CD4-positive, alpha-beta memory T cell (primary cell): ENCODE measurements at regions not wholly inside any gene's neighbourhood (a gene's known extent, or its start where the extent isn't known, plus 50 kb on each side); places are given as distances from the start of the nearest gene placed in this dataset.

Source experiments
- CTCF ChIA-PET: fragments of 350-600 bp; sonication (Branson Sonifier 250); formaldehyde crosslinking; loops from one replicate; lab custom pipeline; 2021; ENCODE audit warnings: inconsistent platforms; ENCODE audit not compliant: partially characterized antibody; lab: Charles Lee
- POLR2A ChIA-PET: fragments of 350-600 bp; sonication (Branson Sonifier 250); formaldehyde crosslinking; loops from one replicate; lab custom pipeline; 2021; ENCODE audit not compliant: partially characterized antibody; lab: Charles Lee
- DNase-seq, 5 donors: peaks; one replicate each; pipeline versions ENCODE4 v3.0.0 to v3.0.0-alpha.2; 2020 to 2022; ENCODE audit warnings: mixed read lengths in 1 of 5
- H3K27ac ChIP-seq: one replicate; pipeline ENCODE4 v1.7.0; 2013; ENCODE audit warnings: low read depth, low read length
- H3K27me3 ChIP-seq: 2 replicates; pipeline ENCODE4 v1.7.0; 2013; ENCODE audit warnings: mild to moderate bottlenecking, low read length, moderate library complexity; ENCODE audit not compliant: insufficient read depth
- H3K36me3 ChIP-seq: 2 replicates; pipeline ENCODE4 v1.7.0; 2013; ENCODE audit warnings: mild to moderate bottlenecking, low read length, moderate library complexity; ENCODE audit not compliant: insufficient read depth
- H3K4me1 ChIP-seq: 2 replicates; pipeline ENCODE4 v1.7.0; 2013; ENCODE audit warnings: mild to moderate bottlenecking, low read length, moderate library complexity; ENCODE audit not compliant: insufficient read depth
- H3K4me3 ChIP-seq, 2 donors: one replicate each; pipeline ENCODE4 v1.7.0; 2013; ENCODE audit warnings: low read length in 2 of 2, mild to moderate bottlenecking in 1 of 2
- H3K9me3 ChIP-seq, 2 donors: one replicate each; pipeline ENCODE4 v1.7.0; 2013; ENCODE audit warnings: low read length in 2 of 2, control low read depth in 1 of 2; ENCODE audit not compliant: control insufficient read depth in 1 of 2
- H3K27ac Mint-ChIP-seq, 7 donors: one replicate each; pipeline ENCODE4 v1.8.0; 2020 to 2021; ENCODE audit warnings: mixed read lengths in 7 of 7, mild to moderate bottlenecking in 6 of 7, inconsistent platforms in 3 of 7, moderate library complexity in 3 of 7
- H3K27me3 Mint-ChIP-seq, 2 donors: one replicate each; pipeline ENCODE4 v1.8.0; 2020 to 2021; ENCODE audit warnings: mixed read lengths in 2 of 2
- H3K36me3 Mint-ChIP-seq, 2 donors: one replicate each; pipeline ENCODE4 v1.8.0; 2020 to 2021; ENCODE audit warnings: mixed read lengths in 2 of 2, inconsistent platforms in 1 of 2, mild to moderate bottlenecking in 1 of 2
- H3K4me1 Mint-ChIP-seq, 4 donors: one replicate each; pipeline ENCODE4 v1.8.0; 2020 to 2021; ENCODE audit warnings: mixed read lengths in 4 of 4, mild to moderate bottlenecking in 1 of 4
- H3K4me3 Mint-ChIP-seq, 8 donors: one replicate each; pipeline ENCODE4 v1.8.0; 2020 to 2021; ENCODE audit warnings: mixed read lengths in 8 of 8, mild to moderate bottlenecking in 7 of 8, moderate library complexity in 6 of 8, inconsistent platforms in 3 of 8
- H3K9me3 Mint-ChIP-seq, 8 donors: one replicate each; pipeline ENCODE4 v1.8.0; 2020 to 2021; ENCODE audit warnings: mixed read lengths in 8 of 8, mild to moderate bottlenecking in 5 of 8, inconsistent platforms in 3 of 8, moderate library complexity in 1 of 8
- intact Hi-C: fragments of 100-400 bp; cut with micrococcal nuclease; formaldehyde crosslinking; loops from one replicate; pipeline ENCODE4 v1.15.1; 2023

DNA sequence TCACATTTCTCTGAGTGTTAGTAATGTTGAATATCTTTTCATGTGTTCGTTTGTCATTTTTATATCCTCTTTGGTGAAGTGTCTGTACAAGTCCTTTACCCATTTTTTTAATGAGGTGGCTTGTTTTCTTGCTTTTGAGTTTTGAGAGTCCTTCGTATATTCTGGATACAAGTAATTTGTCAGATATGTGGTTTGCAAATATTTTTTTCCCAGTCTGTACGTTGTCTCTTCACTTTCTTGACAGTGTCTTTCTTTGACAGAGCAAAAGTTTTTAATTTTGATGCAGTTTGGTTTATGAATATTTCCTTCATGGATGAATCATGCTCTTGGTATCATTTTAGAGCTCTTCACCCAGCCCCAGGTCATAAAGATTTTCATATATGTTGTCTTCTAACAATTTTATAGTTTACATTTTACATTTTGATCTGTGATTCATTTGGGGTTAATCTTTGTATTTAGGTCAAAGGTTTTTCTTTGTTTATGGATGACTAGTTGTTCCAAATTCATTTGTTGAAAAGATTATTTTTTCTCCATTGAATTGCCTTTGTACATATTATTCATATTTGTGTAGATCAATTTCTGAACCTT, 152.5 kb downstream of the MRPL14 start:
- H3K27ac ChIP-seq = no peak overlapping the region
- Mint-ChIP-seq H3K27ac (no peak overlapping the region), H3K36me3 (no peaks in the 10 kb centered on the region), H3K9me3 (peaks cover 0 to 2% (median 0%) of the 10 kb centered on the region in 8 donors), H3K4me3 (no peak overlapping the region), H3K4me1 (no peaks in the 10 kb centered on the region), H3K27me3 (peaks cover 3 to 25% of the 10 kb centered on the region in 2 donors)
- no peaks in the 10 kb centered on the region for H3K36me3 ChIP-seq
- no peaks in the 10 kb centered on the region for H3K4me1 ChIP-seq
- intact Hi-C loops = no loop called here
- ChIA-PET POLR2A (no interaction called here), CTCF (no interaction called here)
- H3K4me3 ChIP-seq = no peak overlapping the region
- H3K27me3 ChIP-seq = no peaks in the 10 kb centered on the region
- no peak for DNase-seq
- H3K9me3 ChIP-seq = no peaks in the 10 kb centered on the region

DNA sequence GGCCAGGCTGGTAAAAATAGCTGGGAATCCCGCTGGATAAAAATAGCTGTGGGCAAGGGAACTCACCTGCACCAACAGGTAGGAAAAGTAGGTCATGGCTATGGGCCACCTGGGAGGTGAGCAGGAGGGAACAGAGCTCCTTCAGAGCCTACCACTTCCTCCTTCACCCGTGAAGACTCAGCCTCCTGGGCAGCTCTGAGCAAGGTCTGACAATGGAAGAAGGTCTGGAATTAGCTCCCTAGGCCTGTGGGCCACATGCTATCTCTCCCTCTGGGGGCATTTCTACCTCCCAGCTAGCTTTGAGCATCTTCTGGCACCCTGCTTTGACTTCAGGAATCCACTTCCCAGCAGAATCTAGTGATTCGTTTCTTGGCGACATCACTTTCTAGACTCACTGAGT, 153.9 kb downstream of the MRPL14 start:
- H3K4me1 Mint-ChIP-seq = no peaks in the 10 kb centered on the region
- intact Hi-C loops = no loop called here
- Histone ChIP-seq H3K27me3 (no peaks in the 10 kb centered on the region), H3K27ac (no peak overlapping the region), H3K4me1 (no peaks in the 10 kb centered on the region), H3K36me3 (no peaks in the 10 kb centered on the region), H3K9me3 (no peaks in the 10 kb centered on the region), H3K4me3 (no peak overlapping the region)
- DNase-seq = no peak
- H3K36me3 Mint-ChIP-seq = no peaks in the 10 kb centered on the region
- no peak overlapping the region for H3K27ac Mint-ChIP-seq
- peaks cover 0 to 2% (median 0%) of the 10 kb centered on the region in 8 donors for H3K9me3 Mint-ChIP-seq
- POLR2A ChIA-PET = no interaction called here
- peaks cover 1 to 26% of the 10 kb centered on the region in 2 donors for H3K27me3 Mint-ChIP-seq
- no peak overlapping the region for H3K4me3 Mint-ChIP-seq
- CTCF ChIA-PET = no interaction called here

DNA sequence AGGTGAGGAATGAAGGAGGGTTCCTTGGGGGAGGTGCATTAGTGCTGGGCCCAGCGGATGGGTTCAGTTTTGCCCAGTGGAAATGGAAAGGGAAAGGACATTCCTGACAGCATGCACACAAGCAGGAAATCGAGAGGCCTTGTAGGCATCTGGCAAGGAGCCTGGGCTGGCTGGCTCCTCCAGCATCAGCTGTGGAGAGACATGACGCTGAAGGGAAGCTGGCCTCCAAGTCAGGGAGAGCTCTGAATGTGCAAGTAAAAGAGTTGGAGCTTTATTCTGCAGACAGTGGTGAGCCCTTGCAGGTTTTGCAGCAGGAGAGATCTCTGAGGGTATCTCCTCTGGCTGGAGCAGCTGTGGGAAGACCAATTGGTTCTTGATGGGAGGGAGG, 154.3 kb downstream of the MRPL14 start:
- no peak for DNase-seq
- Histone ChIP-seq H3K27ac (no peak overlapping the region), H3K27me3 (no peaks in the 10 kb centered on the region), H3K4me3 (no peak overlapping the region), H3K36me3 (no peaks in the 10 kb centered on the region), H3K4me1 (no peaks in the 10 kb centered on the region), H3K9me3 (no peaks in the 10 kb centered on the region)
- Mint-ChIP-seq H3K36me3 (no peaks in the 10 kb centered on the region), H3K9me3 (peaks cover 0 to 2% (median 0%) of the 10 kb centered on the region in 8 donors), H3K4me3 (no peak overlapping the region), H3K27ac (no peak overlapping the region), H3K27me3 (peaks cover 1 to 24% of the 10 kb centered on the region in 2 donors), H3K4me1 (no peaks in the 10 kb centered on the region)
- CTCF ChIA-PET = no interaction called here
- POLR2A ChIA-PET = no interaction called here
- intact Hi-C loops = no loop called here

DNA sequence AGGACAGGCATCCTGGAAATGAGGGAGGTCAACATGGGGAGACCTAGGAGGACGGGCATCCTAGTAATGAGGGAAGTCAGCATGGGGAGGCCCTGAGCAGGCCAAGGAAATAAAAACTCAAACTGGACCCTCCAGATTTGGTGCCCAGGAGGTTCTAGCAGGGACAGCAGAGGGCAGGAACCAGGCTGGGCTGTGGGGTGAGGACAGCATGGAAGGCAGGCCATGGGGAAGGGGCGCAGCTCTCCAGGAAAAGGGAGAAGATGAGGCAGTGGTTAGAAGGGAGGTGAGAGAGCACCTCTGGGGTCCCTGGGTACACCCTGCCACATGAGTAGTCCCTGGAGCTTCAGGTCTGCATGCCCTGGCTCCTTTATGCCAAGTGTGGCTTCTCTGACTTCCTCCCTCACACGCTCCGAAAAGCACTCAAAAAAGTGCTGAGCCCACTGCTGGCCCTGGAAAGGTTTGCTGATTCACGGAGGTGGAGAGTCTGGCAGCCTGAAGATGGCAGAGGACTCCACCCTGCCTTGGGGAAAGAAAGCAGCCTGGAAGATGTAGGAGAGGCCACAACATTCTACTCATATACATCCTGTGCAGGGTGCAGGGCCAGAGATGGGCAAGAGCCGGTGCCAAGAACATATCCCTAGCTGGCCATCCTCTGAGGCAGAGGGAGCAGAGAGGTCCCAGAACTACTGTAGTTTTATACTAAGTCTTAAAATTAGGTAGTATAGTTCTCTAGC, 154.9 kb downstream of the MRPL14 start:
- ChIA-PET CTCF (no interaction called here), POLR2A (no interaction called here)
- no peaks in the 10 kb centered on the region for H3K27me3 ChIP-seq
- H3K9me3 ChIP-seq = no peaks in the 10 kb centered on the region
- H3K36me3 ChIP-seq = no peaks in the 10 kb centered on the region
- no peak for DNase-seq
- Mint-ChIP-seq H3K4me1 (no peaks in the 10 kb centered on the region), H3K36me3 (no peaks in the 10 kb centered on the region), H3K27ac (no peak overlapping the region), H3K9me3 (peaks cover 0 to 2% (median 0%) of the 10 kb centered on the region in 8 donors), H3K4me3 (no peak overlapping the region), H3K27me3 (peaks cover 1 to 19% of the 10 kb centered on the region in 2 donors)
- H3K4me3 ChIP-seq = no peak overlapping the region
- no peaks in the 10 kb centered on the region for H3K4me1 ChIP-seq
- intact Hi-C loops = no loop called here
- no peak overlapping the region for H3K27ac ChIP-seq

DNA sequence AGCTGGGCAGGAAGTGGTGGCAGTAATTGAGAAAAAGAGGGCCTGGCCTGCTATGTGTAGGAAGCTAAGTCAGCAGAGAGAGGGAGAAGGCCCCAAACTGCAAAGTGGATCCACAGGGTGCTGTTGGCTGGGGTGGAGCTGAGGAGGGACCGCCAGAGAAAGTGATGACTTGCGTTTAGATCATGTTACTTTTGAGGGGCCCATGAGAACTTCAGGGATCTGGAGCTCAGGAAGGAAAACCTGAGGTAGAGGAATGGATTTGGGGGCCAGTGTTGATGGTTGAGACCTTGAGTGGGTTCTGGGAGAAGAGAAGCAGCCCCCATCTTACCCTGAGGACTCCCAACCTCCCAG, 155.5 kb downstream of the MRPL14 start:
- H3K4me3 Mint-ChIP-seq = no peak overlapping the region
- H3K36me3 Mint-ChIP-seq = no peaks in the 10 kb centered on the region
- no peak overlapping the region for H3K27ac Mint-ChIP-seq
- peaks cover 0 to 2% (median 0%) of the 10 kb centered on the region in 8 donors for H3K9me3 Mint-ChIP-seq
- H3K4me1 Mint-ChIP-seq = no peaks in the 10 kb centered on the region
- POLR2A ChIA-PET = no interaction called here
- H3K27me3 Mint-ChIP-seq = peaks cover 1 to 15% of the 10 kb centered on the region in 2 donors
- no peak for DNase-seq
- H3K36me3 ChIP-seq = no peaks in the 10 kb centered on the region
- CTCF ChIA-PET = no interaction called here
- no peak overlapping the region for H3K4me3 ChIP-seq
- H3K4me1 ChIP-seq = no peaks in the 10 kb centered on the region
- no peak overlapping the region for H3K27ac ChIP-seq
- intact Hi-C loops = no loop called here
- H3K9me3 ChIP-seq = no peaks in the 10 kb centered on the region
- H3K27me3 ChIP-seq = no peaks in the 10 kb centered on the region

DNA sequence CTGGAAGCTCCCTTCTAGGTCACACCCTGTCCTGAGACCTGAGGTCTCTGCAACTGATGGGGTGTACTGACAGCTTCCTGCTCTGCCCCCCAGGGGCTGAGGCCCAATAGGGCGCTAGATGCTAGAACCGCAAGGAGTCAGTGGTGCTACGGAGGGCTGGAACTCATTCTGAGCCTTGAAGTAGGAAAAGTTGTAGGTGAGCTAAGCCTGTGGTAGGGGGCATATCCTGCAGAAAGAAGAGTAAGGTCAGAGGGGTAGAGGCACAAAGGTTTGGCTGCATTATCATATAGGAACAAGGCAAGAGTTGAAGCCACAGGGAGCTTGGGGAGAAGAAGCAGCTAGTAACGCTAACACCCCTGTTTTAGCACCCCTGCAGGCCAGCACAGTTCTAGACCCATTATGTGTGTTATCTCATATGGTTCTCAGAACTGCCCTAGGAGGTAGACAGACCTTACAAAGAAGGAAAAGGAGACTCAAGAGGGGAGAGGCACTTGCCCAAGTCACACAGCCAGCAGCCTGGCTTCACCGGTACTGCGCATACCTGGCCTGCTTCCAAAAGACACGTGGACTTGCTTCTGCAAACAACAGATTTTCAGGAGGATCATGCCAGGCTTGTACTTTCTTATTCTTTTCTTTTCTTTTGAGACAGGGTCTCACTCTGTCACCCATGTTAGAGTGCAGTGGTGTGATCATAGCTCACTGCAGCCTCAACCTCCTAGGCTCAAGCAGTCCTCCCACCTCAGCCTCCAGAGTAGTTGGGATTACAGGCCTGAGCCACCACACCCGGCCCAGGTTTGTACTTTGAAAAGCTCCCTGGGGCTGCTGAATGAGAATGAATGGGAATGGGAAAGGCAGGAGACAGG, 156.1 kb downstream of the MRPL14 start:
- Histone ChIP-seq H3K27ac (no peak overlapping the region), H3K27me3 (no peaks in the 10 kb centered on the region), H3K4me3 (no peak overlapping the region), H3K9me3 (no peaks in the 10 kb centered on the region), H3K36me3 (no peaks in the 10 kb centered on the region), H3K4me1 (no peaks in the 10 kb centered on the region)
- H3K9me3 Mint-ChIP-seq = peaks cover 0 to 2% (median 0%) of the 10 kb centered on the region in 8 donors
- ChIA-PET POLR2A (no interaction called here), CTCF (no interaction called here)
- H3K4me1 Mint-ChIP-seq = no peaks in the 10 kb centered on the region
- no peak overlapping the region for H3K27ac Mint-ChIP-seq
- H3K4me3 Mint-ChIP-seq = no peak overlapping the region
- DNase-seq = no peak
- peaks cover 5 to 16% of the 10 kb centered on the region in 2 donors for H3K27me3 Mint-ChIP-seq
- H3K36me3 Mint-ChIP-seq = no peaks in the 10 kb centered on the region
- intact Hi-C loops = no loop called here

DNA sequence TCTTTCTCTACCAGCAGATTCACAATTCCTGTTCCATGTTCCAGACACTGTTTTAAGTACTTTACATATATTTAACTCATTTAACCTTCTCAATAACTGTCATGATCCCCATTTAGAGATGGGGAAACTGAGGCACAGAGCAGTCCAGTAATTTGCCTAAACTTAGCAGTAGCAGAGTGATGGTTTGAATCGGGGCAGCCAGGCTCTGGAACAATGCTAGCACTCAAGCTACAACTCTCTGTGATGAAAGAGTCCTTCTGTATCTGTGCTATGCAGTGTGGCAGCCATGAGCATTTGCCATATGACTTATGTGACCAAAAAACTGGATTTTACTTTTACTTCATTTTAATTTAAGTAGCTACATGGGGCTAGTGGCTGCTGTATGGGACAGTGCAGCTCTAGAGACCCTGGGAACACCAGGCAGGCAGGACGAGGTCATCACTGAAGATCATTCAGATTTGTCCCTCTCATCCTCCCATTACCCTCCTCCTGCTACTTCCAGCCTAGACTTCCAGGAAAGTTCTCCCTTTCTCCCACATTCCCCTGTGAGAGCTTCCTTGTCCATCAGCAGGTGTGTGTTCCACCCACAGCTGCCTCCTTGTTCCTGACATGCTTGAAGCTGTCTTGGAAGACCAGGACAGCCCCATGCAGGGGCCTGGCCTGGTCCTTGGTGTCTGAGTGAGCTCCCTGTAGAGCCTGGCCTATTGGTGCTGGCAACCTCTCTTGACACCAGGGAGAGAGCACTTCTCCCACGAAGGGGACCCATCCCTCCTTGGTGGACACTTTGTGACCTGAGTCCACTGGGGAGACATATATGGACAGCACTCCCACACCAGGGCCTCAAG, 157.0 kb downstream of the MRPL14 start:
- no peak overlapping the region for H3K4me3 ChIP-seq
- H3K27me3 ChIP-seq = no peaks in the 10 kb centered on the region
- Mint-ChIP-seq H3K9me3 (no peaks in the 10 kb centered on the region), H3K4me3 (no peak overlapping the region), H3K4me1 (no peaks in the 10 kb centered on the region), H3K36me3 (no peaks in the 10 kb centered on the region), H3K27ac (no peak overlapping the region), H3K27me3 (peaks cover 6 to 12% of the 10 kb centered on the region in 2 donors)
- H3K36me3 ChIP-seq = no peaks in the 10 kb centered on the region
- H3K4me1 ChIP-seq = no peaks in the 10 kb centered on the region
- H3K27ac ChIP-seq = no peak overlapping the region
- intact Hi-C loops = no loop called here
- CTCF ChIA-PET = no interaction called here
- POLR2A ChIA-PET = no interaction called here
- no peaks in the 10 kb centered on the region for H3K9me3 ChIP-seq
- no peak for DNase-seq
